K562 (cell line): ENCODE measurements at regions not wholly inside any gene's neighbourhood (a gene's known extent, or its start where the extent isn't known, plus 50 kb on each side); places are given as distances from the start of the nearest gene placed in this dataset.

Source experiments
- CREM ChIP-seq: IDR thresholded peaks from 2 replicates; pipeline ENCODE4 v1.6.1; 2014; ENCODE audit warnings: antibody characterized with exemption, low read depth
- ERF ChIP-seq: fragments of 450-650 bp; formaldehyde crosslinking; IDR thresholded peaks from 2 replicates; pipeline ENCODE4 v1.4.0; 2020; ENCODE audit warnings: mild to moderate bottlenecking, mixed read lengths
- ETV5 ChIP-seq: sonication (generic); formaldehyde crosslinking; IDR thresholded peaks from 2 replicates; pipeline ENCODE4 v1.4.0; 2020; ENCODE audit warnings: low read depth, mild to moderate bottlenecking, missing genetic modification reagents
- GABPA ChIP-seq: fragments of 200-800 bp; sonication (Bioruptor generic); conservative IDR thresholded peaks from 2 replicates; pipeline ENCODE4 v1.6.1; 2016; ENCODE audit warnings: low read depth, missing genetic modification characterization, missing compliant biosample characterization
- HIVEP1 ChIP-seq: fragments of 250-450 bp; sonication (Bioruptor Pico); IDR thresholded peaks from 2 replicates; pipeline ENCODE4 v1.4.0; 2020; ENCODE audit warnings: mild to moderate bottlenecking
- KDM2B ChIP-seq: fragments of 250-450 bp; sonication (Bioruptor Pico); IDR thresholded peaks from 2 replicates; pipeline ENCODE4 v1.8.0; 2021; ENCODE audit warnings: mild to moderate bottlenecking, moderate library complexity
- MXI1 ChIP-seq: IDR thresholded peaks from 2 replicates; pipeline ENCODE4 v1.6.1; 2011; ENCODE audit warnings: low read depth, mild to moderate bottlenecking, improper control_type of control experiment, low read length
- MYC ChIP-seq, 2 experiments: fragments of 250-450 bp in 1 of 2; sonication (Bioruptor Pico) in 1 of 2; IDR thresholded peaks; 2 replicates each; pipeline versions ENCODE4 v1.5.1 to v1.6.1; 2012 to 2021; ENCODE audit warnings: low read depth in 2 of 2, borderline replicate concordance in 1 of 2, improper control_type of control experiment in 1 of 2, low read length in 1 of 2, mild to moderate bottlenecking in 1 of 2, moderate library complexity in 1 of 2
- NFATC3 ChIP-seq: fragments of 450-650 bp; IDR thresholded peaks from 2 replicates; pipeline ENCODE4 v1.6.1; 2017; ENCODE audit warnings: mild to moderate bottlenecking
- SRSF1 ChIP-seq: fragments of 200-400 bp; formaldehyde crosslinking; IDR thresholded peaks from 2 replicates; pipeline ENCODE4 v1.6.1; 2017; ENCODE audit warnings: mild to moderate bottlenecking, low read depth, low read length, moderate library complexity
- ZNF354B ChIP-seq: fragments of 250-450 bp; sonication (Bioruptor Pico); IDR thresholded peaks from 2 replicates; pipeline ENCODE4 v1.4.0; 2020
- TF ChIP-seq, protein P1 (sequence below): sonication (generic); formaldehyde crosslinking; IDR thresholded peaks from 2 replicates; pipeline ENCODE4 v1.8.0; 2022; ENCODE audit warnings: mild to moderate bottlenecking, missing genetic modification reagents
- TF ChIP-seq, protein P2 (sequence below), 3 experiments: fragments of 200-800 bp in 1 of 3; sonication (Bioruptor generic) in 1 of 3; sonication (generic) in 1 of 3; formaldehyde crosslinking in 1 of 3; IDR thresholded peaks; 2 replicates each; pipeline versions ENCODE4 v1.6.1 to v1.8.0; 2016 to 2022; ENCODE audit warnings: mild to moderate bottlenecking in 2 of 3, missing compliant biosample characterization in 2 of 3, missing genetic modification characterization in 2 of 3, missing genetic modification reagents in 1 of 3
- TF ChIP-seq, protein P3 (sequence below): fragments of 250-450 bp; sonication (Bioruptor Pico); IDR thresholded peaks from 2 replicates; pipeline ENCODE4 v1.5.0; 2021; ENCODE audit warnings: mild to moderate bottlenecking, borderline replicate concordance
- TF ChIP-seq, protein P4 (sequence below), 2 experiments: fragments of 450-650 bp in 1 of 2; IDR thresholded peaks; 2 replicates each; pipeline ENCODE4 v1.6.1; 2011 to 2017; ENCODE audit warnings: low read depth in 2 of 2, antibody characterized with exemption in 1 of 2, borderline replicate concordance in 1 of 2, low read length in 1 of 2, mild to moderate bottlenecking in 1 of 2, mixed read lengths in 1 of 2; ENCODE audit not compliant: control insufficient read depth in 1 of 2

DNA sequence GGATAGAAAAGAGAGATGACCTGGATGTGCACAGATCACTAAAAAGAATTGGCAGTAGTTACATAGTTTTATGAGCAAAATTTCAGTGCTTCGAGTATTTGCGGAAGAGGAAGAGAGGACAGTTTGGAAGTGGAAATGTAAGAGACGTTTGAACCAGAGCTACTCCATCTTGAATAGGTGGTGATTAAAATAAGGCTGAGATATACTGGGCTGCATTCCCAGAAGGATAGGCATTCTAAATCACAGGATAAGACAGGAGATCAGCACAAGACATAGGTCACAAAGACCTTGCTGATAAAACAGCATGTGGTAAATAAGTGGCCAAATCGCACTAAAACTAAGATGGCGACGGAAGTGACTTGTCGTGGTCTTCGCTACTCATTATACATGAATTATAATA lies 453.3 kb downstream of the COL11A1 start (continued):
- TF ChIP-seq, protein P1, sequence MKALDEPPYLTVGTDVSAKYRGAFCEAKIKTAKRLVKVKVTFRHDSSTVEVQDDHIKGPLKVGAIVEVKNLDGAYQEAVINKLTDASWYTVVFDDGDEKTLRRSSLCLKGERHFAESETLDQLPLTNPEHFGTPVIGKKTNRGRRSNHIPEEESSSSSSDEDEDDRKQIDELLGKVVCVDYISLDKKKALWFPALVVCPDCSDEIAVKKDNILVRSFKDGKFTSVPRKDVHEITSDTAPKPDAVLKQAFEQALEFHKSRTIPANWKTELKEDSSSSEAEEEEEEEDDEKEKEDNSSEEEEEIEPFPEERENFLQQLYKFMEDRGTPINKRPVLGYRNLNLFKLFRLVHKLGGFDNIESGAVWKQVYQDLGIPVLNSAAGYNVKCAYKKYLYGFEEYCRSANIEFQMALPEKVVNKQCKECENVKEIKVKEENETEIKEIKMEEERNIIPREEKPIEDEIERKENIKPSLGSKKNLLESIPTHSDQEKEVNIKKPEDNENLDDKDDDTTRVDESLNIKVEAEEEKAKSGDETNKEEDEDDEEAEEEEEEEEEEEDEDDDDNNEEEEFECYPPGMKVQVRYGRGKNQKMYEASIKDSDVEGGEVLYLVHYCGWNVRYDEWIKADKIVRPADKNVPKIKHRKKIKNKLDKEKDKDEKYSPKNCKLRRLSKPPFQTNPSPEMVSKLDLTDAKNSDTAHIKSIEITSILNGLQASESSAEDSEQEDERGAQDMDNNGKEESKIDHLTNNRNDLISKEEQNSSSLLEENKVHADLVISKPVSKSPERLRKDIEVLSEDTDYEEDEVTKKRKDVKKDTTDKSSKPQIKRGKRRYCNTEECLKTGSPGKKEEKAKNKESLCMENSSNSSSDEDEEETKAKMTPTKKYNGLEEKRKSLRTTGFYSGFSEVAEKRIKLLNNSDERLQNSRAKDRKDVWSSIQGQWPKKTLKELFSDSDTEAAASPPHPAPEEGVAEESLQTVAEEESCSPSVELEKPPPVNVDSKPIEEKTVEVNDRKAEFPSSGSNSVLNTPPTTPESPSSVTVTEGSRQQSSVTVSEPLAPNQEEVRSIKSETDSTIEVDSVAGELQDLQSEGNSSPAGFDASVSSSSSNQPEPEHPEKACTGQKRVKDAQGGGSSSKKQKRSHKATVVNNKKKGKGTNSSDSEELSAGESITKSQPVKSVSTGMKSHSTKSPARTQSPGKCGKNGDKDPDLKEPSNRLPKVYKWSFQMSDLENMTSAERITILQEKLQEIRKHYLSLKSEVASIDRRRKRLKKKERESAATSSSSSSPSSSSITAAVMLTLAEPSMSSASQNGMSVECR (CRISPR knock-in tag) = no peak
- TF ChIP-seq HIVEP1 (CRISPR knock-in tag) (peak; percentile 72; the same call in 1 of the 2 replicates), ERF (CRISPR knock-in tag) (peak; percentile 91), KDM2B (CRISPR knock-in tag) (no peak), GABPA (tag) (no peak), SRSF1 (no peak), ETV5 (CRISPR knock-in tag) (no peak), MXI1 (no peak), MYC (IDR thresholded peaks at IDR 0.05; ENCODE audit: low read depth, low read length) (no peak), MYC (CRISPR knock-in tag; IDR thresholded peaks at IDR 0.05; ENCODE audit: borderline replicate concordance, low read depth) (no peak), ZNF354B (CRISPR knock-in tag) (peak; percentile 71; the same call in 1 of the 2 replicates), CREM (no peak), NFATC3 (no peak)
- TF ChIP-seq, protein P2, sequence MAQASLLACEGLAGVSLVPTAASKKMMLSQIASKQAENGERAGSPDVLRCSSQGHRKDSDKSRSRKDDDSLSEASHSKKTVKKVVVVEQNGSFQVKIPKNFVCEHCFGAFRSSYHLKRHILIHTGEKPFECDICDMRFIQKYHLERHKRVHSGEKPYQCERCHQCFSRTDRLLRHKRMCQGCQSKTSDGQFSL (CRISPR knock-in tag; IDR thresholded peaks at IDR 0.05) = no peak
- TF ChIP-seq, protein P2 (tag; IDR thresholded peaks at IDR 0.05) = peak in 1 of 2 experiments; percentile 76; a peak in 1 of 4 replicates
- TF ChIP-seq, protein P3, sequence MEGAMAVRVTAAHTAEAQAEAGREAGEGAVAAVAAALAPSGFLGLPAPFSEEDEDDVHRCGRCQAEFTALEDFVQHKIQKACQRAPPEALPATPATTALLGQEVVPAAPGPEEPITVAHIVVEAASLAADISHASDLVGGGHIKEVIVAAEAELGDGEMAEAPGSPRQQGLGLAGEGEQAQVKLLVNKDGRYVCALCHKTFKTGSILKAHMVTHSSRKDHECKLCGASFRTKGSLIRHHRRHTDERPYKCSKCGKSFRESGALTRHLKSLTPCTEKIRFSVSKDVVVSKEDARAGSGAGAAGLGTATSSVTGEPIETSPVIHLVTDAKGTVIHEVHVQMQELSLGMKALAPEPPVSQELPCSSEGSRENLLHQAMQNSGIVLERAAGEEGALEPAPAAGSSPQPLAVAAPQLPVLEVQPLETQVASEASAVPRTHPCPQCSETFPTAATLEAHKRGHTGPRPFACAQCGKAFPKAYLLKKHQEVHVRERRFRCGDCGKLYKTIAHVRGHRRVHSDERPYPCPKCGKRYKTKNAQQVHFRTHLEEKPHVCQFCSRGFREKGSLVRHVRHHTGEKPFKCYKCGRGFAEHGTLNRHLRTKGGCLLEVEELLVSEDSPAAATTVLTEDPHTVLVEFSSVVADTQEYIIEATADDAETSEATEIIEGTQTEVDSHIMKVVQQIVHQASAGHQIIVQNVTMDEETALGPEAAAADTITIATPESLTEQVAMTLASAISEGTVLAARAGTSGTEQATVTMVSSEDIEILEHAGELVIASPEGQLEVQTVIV (CRISPR knock-in tag) = no peak
- TF ChIP-seq, protein P4, sequence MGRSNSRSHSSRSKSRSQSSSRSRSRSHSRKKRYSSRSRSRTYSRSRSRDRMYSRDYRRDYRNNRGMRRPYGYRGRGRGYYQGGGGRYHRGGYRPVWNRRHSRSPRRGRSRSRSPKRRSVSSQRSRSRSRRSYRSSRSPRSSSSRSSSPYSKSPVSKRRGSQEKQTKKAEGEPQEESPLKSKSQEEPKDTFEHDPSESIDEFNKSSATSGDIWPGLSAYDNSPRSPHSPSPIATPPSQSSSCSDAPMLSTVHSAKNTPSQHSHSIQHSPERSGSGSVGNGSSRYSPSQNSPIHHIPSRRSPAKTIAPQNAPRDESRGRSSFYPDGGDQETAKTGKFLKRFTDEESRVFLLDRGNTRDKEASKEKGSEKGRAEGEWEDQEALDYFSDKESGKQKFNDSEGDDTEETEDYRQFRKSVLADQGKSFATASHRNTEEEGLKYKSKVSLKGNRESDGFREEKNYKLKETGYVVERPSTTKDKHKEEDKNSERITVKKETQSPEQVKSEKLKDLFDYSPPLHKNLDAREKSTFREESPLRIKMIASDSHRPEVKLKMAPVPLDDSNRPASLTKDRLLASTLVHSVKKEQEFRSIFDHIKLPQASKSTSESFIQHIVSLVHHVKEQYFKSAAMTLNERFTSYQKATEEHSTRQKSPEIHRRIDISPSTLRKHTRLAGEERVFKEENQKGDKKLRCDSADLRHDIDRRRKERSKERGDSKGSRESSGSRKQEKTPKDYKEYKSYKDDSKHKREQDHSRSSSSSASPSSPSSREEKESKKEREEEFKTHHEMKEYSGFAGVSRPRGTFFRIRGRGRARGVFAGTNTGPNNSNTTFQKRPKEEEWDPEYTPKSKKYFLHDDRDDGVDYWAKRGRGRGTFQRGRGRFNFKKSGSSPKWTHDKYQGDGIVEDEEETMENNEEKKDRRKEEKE (IDR thresholded peaks at IDR 0.05; ENCODE audit: borderline replicate concordance in 1 of 2, control insufficient read depth in 1 of 2, low read depth in 2 of 2, low read length in 1 of 2) = no peak
